PFSK-1 (cell line): ENCODE measurements at regions not wholly inside any gene's neighbourhood (a gene's known extent, or its start where the extent isn't known, plus 50 kb on each side); places are given as distances from the start of the nearest gene placed in this dataset.

Experiments
- FOXP2 ChIP-seq: optimal IDR thresholded peaks from 2 replicates; pipeline ENCODE3; 2011; ENCODE audit warnings: borderline replicate concordance, control low read depth, inconsistent platforms; ENCODE audit not compliant: insufficient read depth; ENCODE audit errors: extremely low read length, extremely low read depth
- POLR2AphosphoS5 ChIP-seq: IDR thresholded peaks from 2 replicates; pipeline ENCODE4 v1.6.1; 2012; ENCODE audit warnings: low read depth, mild to moderate bottlenecking, control low read depth, low read length, moderate library complexity
- REST ChIP-seq, 2 experiments: IDR thresholded peaks; 2 replicates each; pipeline versions ENCODE4 v1.6.1 to v1.8.0; 2011 to 2012; ENCODE audit warnings: low read depth in 2 of 2, low read length in 2 of 2, control low read depth in 1 of 2, inconsistent platforms in 1 of 2, mild to moderate bottlenecking in 1 of 2, moderate library complexity in 1 of 2; ENCODE audit not compliant: insufficient read depth in 1 of 2
- SIN3A ChIP-seq: IDR thresholded peaks from 2 replicates; pipeline ENCODE4 v1.6.1; 2012; ENCODE audit warnings: mild to moderate bottlenecking, low read length, moderate library complexity, borderline replicate concordance; ENCODE audit not compliant: insufficient read depth
- TAF1 ChIP-seq: IDR thresholded peaks from 2 replicates; pipeline ENCODE4 v1.6.1; 2012; ENCODE audit warnings: low read length, control low read depth, borderline replicate concordance; ENCODE audit not compliant: insufficient read depth

- TF ChIP-seq POLR2AphosphoS5 (no peak), TAF1 (no peak), FOXP2 (no peak), REST (IDR thresholded peaks at IDR 0.05; ENCODE audit: insufficient read depth in 1 of 2, low read depth in 2 of 2, low read length in 2 of 2) (no peak)
Measured at GRCh38 chr19:28142258-28142657, 1070.7 kb downstream of the UQCRFS1 start.

- TF ChIP-seq SIN3A (no peak), TAF1 (no peak), REST (IDR thresholded peaks at IDR 0.05; ENCODE audit: insufficient read depth in 1 of 2, low read depth in 2 of 2, low read length in 2 of 2) (no peak), FOXP2 (no peak), POLR2AphosphoS5 (no peak)
Measured at GRCh38 chr19:28140201-28140600, 1072.8 kb downstream of the UQCRFS1 start.

- TF ChIP-seq REST (IDR thresholded peaks at IDR 0.05; ENCODE audit: insufficient read depth in 1 of 2, low read depth in 2 of 2, low read length in 2 of 2) (no peak), TAF1 (no peak)
Measured at GRCh38 chr19:28137772-28138171, 1075.2 kb downstream of the UQCRFS1 start.

GRCh38 chr19:28136796-28137195 is 1076.2 kb downstream of the UQCRFS1 start:
- no peak for TF ChIP-seq POLR2AphosphoS5
- no peak for TF ChIP-seq TAF1
- no peak for TF ChIP-seq FOXP2
- TF ChIP-seq REST (IDR thresholded peaks at IDR 0.05; ENCODE audit: insufficient read depth in 1 of 2, low read depth in 2 of 2, low read length in 2 of 2): no peak
- no peak for TF ChIP-seq SIN3A

GRCh38 chr19:28135825-28136224 is 1077.1 kb downstream of the UQCRFS1 start:
- TF ChIP-seq SIN3A (no peak), POLR2AphosphoS5 (no peak), REST (IDR thresholded peaks at IDR 0.05; ENCODE audit: insufficient read depth in 1 of 2, low read depth in 2 of 2, low read length in 2 of 2) (no peak), TAF1 (no peak)
